C4-2B (cell line): ENCODE measurements at regions not wholly inside any gene's neighbourhood (a gene's known extent, or its start where the extent isn't known, plus 50 kb on each side); places are given as distances from the start of the nearest gene placed in this dataset.

Experiments
- CTCF ChIP-seq: fragments of 450-650 bp; conservative IDR thresholded peaks from 2 replicates; pipeline ENCODE4 v1.5.1; 2017; ENCODE audit warnings: mild to moderate bottlenecking
- ZFX ChIP-seq: fragments of 450-650 bp; IDR thresholded peaks from 2 replicates; pipeline ENCODE4 v1.6.1; 2017

GRCh38 chr21:35345954-35346353, 296.9 kb upstream of the RUNX1 start:
- TF ChIP-seq CTCF (no peak), ZFX (no peak)
